ENCODE measurements at regions not wholly inside any gene's neighbourhood (a gene's known extent, or its start where the extent isn't known, plus 50 kb on each side); places are given as distances from the start of the nearest gene placed in this dataset.
"Not testable (repeated sequence)": the region's sequence is repeated elsewhere in the genome, so short reads cannot be mapped to it uniquely, and the experiment has no call there.

- TF ChIP-seq CTCF (conservative IDR thresholded peaks at IDR 0.05; ENCODE audit: control insufficient read depth, insufficient read depth, low read depth, low read length): no peak
- H3K4me3 ChIP-seq (ENCODE audit: control insufficient read depth, low read depth, low read length): no peak overlapping the region
- DNase-seq (ENCODE audit: low read depth): no peak
Measured at GRCh38 chr3:27613846-27614500, 108.2 kb downstream of the EOMES start.

- TF ChIP-seq CTCF (conservative IDR thresholded peaks at IDR 0.05; ENCODE audit: control insufficient read depth, insufficient read depth, low read depth, low read length): no peak
- DNase-seq (ENCODE audit: low read depth): no peak
- no peak overlapping the region for H3K4me3 ChIP-seq (ENCODE audit: control insufficient read depth, low read depth, low read length)
Measured at GRCh38 chr3:27610800-27611525, 111.2 kb downstream of the EOMES start.

GRCh38 chr3:27607370-27607769 lies 114.8 kb downstream of the EOMES start:
- DNase-seq (ENCODE audit: low read depth): peak; percentile 58
- no peak overlapping the region for H3K4me3 ChIP-seq (ENCODE audit: control insufficient read depth, low read depth, low read length)

GRCh38 chr3:27606537-27606936 lies 115.6 kb downstream of the EOMES start:
- no peak for TF ChIP-seq CTCF (conservative IDR thresholded peaks at IDR 0.05; ENCODE audit: control insufficient read depth, insufficient read depth, low read depth, low read length)
- peak; percentile 76 for DNase-seq (ENCODE audit: low read depth)
- no peak overlapping the region for H3K4me3 ChIP-seq (ENCODE audit: control insufficient read depth, low read depth, low read length)

More at GRCh38 chr3:27607370-27607769, 114.8 kb downstream of the EOMES start:
- TF ChIP-seq CTCF (conservative IDR thresholded peaks at IDR 0.05; ENCODE audit: control insufficient read depth, insufficient read depth, low read depth, low read length): no peak

- H3K4me3 ChIP-seq (ENCODE audit: control insufficient read depth, low read depth, low read length); DNase-seq (ENCODE audit: low read depth): not testable (repeated sequence)
Measured at GRCh38 chr3:27601311-27601710, 117.1 kb upstream of the SLC4A7 start.

- H3K4me3 ChIP-seq (ENCODE audit: control insufficient read depth, low read depth, low read length); DNase-seq (ENCODE audit: low read depth): not testable (repeated sequence)
Measured at GRCh38 chr3:27599741-27600140, 115.6 kb upstream of the SLC4A7 start.

- DNase-seq (ENCODE audit: low read depth): peak; percentile 76
- no peak for TF ChIP-seq CTCF (conservative IDR thresholded peaks at IDR 0.05; ENCODE audit: control insufficient read depth, insufficient read depth, low read depth, low read length)
- no peak overlapping the region for H3K4me3 ChIP-seq (ENCODE audit: control insufficient read depth, low read depth, low read length)
Measured at GRCh38 chr3:27596921-27597320, 112.7 kb upstream of the SLC4A7 start.
